C4-2B (cell line): ENCODE measurements at regions not wholly inside any gene's neighbourhood (a gene's known extent, or its start where the extent isn't known, plus 50 kb on each side); places are given as distances from the start of the nearest gene placed in this dataset.

Experiments used
- CTCF ChIP-seq: fragments of 450-650 bp; conservative IDR thresholded peaks from 2 replicates; pipeline ENCODE4 v1.5.1; 2017; ENCODE audit warnings: mild to moderate bottlenecking
- ZFX ChIP-seq: fragments of 450-650 bp; IDR thresholded peaks from 2 replicates; pipeline ENCODE4 v1.6.1; 2017

DNA sequence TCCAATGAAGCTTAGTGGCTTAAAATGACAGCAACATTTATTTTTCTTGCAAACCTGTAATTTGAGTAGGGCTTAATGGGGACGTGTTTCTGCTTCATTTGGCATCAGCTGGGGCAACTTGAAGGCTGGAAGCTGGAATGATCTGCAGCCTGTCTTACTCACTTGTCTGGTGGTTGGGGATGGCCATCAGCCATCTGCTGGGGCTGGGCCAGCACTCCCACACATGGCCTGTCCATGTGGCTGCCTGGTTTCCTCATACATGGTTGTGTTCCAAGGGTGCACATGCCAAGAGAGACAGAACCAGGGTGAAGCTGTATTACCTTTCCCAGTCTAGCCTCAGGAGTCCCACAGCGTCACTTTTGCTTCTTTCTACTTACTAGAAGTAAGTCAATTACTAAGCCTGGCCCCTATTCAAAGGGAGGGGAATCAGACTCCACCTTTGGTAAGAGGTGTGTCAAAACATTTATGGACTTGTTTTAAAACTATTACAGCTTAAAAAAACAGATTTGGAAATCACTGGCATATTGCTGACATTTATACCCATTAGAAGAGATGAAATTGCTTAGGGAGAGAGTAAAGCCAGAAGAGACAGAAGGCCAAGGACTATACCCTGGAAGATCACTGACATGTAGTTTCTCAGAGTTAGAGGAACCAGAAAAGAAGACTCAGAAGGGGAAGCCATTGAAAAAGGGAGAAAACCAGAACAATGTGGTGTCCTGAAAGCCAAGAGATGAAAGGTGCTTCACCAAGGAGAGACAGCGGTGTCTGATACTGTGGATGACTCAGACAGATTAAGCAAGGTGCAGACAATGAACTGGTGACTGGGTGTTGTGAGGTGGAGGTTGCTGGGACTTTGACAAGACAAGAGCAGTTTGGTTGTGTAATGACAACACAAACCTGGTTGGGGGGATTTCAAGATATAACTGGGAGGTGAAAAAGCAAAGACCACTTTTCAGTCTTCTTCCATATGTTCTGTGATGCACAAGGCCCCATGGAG lies 345.2 kb downstream of the GJA1 start:
- no peak for TF ChIP-seq CTCF
- TF ChIP-seq ZFX, result no peak
